GM18909 (cell line): ENCODE measurements at regions not wholly inside any gene's neighbourhood (a gene's known extent, or its start where the extent isn't known, plus 50 kb on each side); places are given as distances from the start of the nearest gene placed in this dataset.

Experiments used
- ATAC-seq: cut with Tn5 transposase; IDR thresholded peaks from one replicate; pipeline ENCODE4 v1.9.1; 2021; ENCODE audit warnings: mild to moderate bottlenecking; ENCODE audit not compliant: unreplicated experiment, poor library complexity

DNA sequence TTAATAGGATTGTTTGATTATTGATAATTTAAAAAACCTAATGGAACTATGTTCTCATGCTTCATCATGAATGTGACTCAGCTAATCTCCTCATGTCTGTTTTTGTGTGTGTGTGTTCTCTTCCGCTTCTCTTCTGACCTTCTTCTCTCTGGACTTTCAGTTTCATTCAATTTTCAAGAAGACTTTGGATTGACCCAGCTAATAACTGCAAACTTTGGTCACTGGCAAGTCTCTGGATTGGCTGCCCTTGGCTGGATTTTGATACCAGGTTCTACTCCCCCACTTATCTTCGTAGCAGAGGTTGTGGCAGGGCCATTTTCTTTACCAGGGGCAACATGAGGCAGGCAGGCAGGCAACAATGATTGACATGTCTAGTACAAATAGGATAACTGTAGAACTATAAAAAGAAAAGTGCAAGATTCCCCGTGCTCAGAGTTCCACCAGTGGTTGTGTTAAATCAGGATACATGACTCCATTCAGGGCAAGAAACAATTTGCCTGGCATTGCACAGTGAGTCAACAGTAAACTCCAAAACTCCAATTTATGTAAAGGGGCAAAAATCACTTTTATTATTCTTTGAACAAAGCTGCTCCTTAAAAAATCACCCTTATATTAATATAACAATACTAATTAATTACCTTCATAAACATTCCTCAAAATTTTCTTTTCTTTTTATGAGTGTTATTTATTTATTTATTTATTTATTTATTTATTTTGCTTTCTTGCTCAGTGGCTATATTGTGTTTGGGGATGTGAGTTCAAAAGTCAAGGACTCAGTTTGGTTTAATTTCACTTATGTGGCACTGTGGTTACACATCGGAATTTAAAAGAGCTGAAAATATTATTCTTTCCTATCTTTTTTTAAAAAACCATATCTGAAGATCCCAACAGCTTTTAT lies 167.6 kb downstream of the RND3 start:
- no peak for ATAC-seq

DNA sequence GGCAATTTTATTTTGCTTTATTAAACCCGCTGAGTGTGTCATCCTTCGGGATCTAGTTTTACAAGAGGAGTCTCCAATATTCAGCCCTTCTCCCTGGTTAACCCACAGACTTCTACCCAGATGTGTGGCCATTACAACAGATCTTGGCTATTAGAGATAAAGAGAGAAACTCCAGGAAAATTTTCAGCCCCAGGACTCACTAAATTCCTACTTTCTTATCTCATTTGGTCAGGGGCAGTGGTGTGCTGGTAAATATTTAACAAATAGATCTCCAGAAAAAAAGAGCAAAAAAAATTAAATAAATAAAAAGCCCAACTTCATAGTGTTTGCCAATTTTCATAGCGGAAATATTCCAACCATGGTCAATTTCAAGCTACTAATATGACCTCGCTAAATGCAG lies 168.4 kb downstream of the RND3 start:
- no peak for ATAC-seq

DNA sequence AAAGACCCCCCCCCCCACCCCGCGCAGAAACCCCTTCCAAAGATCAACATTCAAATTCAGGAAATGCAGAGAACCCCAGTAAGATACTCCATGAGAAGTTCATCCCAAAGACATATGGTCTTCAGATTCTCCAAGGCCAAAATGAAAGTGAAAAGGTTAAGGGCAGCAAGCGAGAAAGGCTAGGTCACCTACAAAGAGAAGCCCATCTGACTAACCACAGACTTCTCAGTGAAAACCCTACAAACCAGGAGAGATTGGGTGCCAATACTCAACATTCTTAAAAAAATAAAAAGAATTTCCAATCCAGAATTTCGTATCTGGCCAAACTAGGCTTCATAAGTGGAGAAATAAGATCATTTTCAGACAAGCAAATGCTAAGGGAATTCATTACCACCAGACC lies 175.2 kb downstream of the RND3 start:
- no peak for ATAC-seq

DNA sequence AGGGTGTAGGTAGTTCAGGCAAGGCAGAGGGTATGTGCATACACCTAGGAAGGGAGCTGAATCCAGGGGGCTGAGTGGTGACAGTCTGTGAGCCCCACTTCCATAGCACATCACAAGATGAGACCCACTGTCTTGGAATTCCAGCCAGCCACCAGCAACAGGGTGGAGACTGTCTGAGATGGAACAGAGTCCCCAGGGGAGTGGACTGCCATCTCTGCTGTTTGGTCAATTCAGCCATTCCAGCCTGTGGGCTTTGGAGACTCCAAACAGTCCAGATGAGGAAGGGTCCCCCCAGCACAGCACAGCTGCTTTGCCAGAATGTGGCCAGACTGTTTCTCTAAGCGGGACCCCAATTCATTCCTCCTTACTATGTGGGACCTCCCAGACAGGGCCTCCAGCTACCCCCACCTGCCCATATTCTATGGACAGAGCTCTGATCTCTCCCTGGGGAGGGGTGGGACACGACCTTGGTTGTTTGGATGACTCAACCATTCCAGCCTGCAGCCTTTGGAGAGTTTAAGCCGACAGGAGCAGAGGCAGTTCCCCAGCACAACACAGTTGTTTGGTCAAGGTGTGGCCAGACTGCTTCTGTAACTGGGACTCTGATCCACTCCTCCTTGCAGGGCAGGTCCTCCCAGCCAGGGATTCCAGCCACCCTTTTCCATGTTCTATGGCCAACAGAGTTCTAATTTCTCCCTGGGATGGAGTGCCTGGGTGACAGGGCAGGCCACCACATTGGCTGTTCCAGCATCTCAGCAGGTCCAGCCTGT lies 178.0 kb downstream of the RND3 start:
- ATAC-seq = no peak

DNA sequence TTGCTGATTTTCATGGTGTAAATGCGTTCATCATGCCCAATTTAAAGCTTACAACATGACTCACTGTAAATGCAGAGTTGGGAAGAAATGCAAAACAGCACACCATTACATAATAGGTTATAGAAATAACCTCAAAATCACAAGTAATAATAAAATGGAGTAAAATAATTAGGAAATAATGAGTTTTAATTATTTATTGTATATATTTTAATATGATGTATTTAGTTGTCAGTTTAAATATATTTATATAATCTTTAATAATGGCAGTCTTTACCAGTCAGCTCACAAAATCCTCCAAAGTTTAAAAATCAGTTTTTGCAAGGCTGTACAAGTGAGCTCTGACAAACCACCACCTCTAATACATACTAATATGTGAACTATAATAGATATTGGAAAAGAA lies 180.2 kb downstream of the RND3 start:
- ATAC-seq = no peak

DNA sequence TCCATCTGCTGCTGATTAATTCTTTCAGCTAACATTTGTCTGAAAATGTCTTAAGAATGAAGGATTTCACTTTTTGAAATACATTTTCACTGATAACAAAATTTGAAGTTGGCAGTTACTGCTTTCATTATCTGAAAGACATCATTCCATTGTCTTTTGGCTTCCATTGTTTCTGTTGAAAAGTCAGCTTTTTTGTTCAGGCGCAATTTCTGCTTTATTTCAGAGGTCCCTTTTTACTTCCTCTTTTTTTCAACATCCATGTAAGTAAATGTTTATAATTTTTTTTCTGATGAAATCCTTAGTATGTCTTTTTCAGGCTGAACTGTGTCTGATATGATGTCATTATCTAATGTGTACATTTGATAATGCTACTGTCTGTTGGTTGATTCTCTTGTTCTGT lies 184.2 kb downstream of the RND3 start:
- ATAC-seq = no peak

DNA sequence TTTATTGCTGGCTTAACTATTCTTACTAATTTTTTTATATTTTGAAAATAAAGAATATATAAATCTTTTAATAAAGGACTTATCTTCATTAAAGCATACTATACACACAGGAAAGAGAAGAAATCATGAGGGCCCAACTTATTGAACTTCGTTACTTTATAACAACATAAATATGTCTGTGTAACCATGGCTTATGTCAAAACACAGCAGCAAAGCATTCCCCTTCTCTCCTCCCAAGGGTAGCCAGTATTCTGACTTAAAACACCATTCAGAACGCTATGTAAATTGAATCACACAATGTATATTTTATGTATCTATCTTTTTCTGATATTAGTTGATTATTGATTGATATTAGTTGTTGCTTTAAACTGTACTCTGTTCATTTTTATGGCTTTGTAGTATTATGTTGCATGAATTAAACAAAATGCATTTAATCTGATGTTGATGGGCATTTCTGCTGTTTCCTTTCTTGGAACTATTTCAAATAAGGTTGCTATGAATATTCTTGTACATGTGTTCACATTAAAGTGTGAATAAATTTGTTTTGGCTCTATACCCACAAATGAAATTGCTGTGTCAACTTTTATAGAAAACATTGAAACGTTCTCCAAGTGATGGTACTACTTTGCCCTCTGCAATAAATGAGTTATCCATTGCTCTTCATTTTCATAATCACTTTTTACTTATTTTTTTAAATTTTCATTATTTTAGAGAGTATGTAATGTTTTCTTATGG lies 188.7 kb downstream of the RND3 start:
- no peak for ATAC-seq

DNA sequence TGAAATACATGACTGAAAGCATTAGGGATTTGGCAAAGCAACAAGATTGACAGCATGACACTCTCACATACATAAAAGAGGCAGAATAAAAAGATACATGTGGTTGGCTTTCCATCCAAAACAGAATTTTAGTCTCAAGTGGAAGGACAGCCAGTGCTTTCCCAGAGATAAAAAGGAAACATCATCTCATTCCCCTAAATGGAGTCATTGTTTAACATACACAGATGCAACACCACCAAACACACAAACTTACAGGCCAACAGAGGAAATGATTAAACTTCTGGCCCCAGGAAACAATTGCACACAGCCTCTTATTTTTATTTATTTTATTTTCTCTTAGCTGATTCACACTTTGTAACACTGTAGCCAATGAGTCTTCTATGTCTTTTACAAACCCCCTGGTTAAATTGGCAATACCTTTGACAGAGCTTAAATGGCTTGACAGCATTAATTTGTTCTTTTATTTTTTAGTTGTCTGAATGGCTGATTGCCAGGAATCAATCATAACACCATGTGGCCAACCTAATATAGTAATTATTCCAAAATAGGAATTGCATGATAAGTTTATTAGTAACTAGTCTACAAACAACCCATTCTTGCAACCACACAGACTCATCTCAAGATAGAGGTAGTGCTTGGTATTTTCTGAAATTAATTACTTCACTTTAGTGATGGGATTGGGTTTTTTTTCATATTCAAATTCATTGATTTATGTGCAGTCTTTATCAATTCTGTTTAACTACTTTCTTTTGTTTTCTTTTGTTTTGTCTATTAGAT lies 190.5 kb downstream of the RND3 start:
- no peak for ATAC-seq

DNA sequence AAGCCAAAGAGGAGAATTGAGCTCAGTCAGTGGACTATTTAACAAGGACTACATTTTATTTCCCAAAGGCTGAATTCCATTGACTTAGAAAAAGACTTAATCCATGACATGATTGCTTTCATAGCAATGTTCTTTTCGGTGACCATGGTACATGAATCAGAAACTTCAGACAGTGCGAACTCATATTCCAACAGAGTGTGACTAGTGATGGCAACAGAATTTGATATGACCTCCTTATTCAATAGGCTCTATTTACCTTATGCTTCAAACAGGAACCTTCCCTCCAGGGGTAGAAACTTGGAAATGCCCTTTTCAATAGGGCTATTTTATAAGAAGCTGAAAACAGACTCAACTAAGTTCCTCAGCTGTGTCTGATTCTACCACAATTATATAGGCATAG lies 191.9 kb downstream of the RND3 start:
- no peak for ATAC-seq

DNA sequence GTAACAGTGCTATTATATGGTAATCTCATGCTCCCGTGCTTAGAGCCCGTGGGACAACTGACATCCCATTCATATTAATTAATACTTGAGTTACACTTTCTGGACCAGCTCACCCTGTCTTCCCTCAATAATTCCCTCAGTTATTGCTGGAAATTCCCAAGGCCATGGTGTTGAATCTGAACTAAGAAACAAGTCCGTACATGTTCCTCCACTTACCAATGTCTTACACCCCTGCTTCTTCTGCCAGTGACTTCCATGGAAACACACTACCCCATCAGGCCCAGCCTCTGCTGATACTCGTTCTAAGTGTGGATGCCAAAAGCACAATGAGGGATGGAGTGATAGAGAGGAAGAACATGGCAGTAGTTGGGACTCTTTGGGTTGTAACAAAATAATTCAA lies 193.7 kb downstream of the RND3 start:
- ATAC-seq = no peak

DNA sequence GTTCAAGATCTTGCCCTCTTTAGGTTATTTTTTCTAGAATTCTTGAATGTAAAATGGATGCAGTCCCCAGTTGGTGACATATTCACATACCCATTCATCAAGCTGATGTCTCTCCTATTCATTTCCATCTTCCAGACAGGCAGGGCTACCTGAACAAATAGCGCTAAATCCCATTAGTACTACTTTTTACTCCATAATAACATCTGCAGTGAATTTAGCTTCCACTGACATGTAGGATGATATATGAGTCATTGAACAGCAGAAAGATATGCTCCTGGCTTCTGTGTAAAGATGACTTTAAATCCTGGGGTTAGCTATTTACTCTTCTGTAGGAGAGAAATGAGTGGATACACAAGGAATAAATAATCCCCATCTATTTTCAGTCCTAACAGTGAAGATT lies 194.7 kb downstream of the RND3 start:
- no peak for ATAC-seq

DNA sequence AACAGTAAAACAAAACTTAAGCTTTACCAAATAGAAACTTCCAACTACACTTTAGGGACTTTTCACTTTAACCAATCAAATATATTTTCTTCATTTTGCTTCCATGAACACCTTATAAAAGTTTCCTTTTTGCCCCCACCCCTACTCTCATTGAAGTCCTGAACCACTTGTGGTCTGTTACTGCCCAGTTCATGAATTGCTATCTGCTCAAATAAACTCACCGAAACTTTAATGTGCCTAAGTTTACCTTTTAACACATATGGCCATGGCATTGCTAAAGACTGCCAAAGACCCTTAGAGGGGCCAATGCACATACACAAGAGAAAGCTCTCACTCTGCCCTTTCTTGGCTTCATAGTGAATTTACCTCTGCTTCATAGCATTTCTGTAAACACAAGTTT lies 195.3 kb downstream of the RND3 start:
- ATAC-seq = no peak

DNA sequence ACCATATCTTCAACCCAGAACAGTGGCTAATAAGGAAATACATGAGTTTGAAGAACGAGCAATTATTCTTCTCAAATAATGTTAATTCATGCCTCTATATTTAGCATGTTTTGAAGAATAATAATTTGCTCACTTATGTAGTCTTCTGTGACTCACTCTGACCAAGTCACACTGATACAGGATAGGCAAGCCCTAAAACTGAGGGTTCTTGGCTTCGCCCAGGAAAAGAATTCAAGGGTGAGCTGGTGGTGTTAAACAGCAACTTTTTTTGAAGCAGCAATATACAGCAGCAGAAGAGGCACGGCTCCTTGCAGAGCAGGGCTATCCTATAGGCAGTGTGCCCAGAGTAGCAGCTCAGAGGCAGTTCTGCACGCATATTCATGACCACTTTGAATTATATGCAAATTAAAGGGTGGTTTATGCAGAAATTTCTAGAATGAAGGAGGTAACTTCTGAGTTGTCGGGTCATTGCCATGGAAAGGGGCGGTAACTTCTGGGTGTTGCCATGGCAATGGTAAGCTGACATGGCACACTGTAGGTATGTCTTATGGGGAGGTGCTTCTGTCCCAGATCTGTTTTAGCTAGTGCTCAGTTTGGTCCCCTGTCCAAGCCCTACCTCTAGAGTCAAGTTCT lies 200.6 kb downstream of the RND3 start:
- no peak for ATAC-seq

DNA sequence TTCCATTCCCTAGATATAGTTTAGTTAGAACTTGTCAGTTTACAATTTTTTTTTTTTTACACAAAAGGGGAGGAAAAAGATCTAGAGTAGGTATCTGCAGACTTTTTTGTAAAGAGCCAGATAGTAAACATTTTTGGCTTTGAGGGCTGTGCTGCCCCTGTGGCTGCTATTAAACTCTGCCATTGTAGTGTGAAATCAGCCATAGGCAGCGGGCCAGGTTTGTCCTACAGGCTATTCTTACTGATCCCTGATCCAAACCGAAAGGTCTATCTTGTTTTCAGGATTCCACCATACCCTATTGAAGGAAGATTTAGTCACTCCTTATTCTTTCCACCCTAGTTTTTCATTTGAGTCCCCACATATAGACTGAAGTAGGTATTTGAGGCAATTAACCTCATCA lies 203.4 kb downstream of the RND3 start:
- ATAC-seq = no peak

DNA sequence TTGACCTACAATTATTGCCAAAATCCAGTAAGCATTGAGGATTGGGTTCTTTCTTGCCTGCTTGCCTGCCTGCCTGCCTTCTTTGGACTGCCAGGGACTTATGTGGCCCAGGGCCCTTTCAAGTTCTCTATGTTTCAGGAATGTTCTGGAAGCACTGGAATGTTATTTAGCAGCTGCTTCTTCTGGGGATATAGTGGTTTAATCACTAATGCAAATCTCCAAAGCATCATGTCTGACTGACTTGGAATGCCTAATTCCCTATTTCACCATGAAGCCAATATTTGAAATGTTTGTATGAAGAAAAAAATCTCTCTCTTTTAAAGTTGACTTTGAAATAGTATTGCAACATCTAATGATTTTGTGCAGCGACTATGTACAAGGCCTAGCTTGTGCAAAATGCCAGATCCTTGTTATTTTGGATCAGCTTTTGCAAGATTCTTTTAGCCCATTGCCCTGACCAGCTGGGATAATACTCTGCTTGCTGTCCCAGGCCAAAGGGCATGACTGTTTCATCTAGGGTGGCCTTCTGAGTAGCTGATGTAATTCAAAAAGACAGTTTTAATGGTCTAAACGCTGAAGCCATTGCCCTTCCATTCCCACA lies 204.6 kb downstream of the RND3 start:
- no peak for ATAC-seq

DNA sequence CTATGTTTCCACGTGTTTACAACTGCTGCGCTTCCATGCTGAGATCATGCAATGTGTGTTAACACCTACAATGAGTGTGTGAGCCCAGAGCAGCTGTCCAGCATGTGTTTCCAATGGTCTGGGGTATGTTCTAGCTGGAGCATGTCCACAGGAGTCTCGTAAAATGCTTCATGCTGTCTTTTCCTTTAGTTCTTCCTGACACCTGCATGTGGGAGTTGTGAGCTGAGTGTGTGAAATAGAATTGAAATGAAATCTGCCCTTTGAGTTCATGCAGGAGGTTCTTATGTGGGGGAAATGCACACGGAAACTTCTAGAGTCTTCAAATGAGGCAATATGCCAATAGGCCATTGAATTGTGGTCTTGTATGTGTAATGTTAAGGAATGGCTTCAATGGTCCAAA lies 205.1 kb downstream of the RND3 start:
- ATAC-seq = no peak

DNA sequence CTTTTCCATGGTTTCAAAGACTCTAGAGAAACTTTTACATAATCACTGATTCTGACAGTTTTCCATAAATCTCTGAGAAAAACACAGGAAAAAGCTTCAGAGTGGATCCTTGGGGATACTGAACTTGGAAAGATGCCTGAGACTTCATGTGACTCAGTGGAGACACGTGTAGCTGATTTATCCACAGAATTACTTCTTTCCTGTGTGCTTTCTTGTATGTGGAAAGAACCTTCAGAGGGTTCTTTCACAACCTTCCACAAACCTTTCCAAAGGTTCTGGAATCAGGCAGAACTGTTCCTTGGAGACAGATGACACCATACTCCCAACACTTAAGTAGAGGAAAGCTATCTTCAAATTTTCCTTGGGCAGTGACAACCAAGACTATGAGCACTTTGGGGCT lies 207.2 kb downstream of the RND3 start:
- no peak for ATAC-seq

DNA sequence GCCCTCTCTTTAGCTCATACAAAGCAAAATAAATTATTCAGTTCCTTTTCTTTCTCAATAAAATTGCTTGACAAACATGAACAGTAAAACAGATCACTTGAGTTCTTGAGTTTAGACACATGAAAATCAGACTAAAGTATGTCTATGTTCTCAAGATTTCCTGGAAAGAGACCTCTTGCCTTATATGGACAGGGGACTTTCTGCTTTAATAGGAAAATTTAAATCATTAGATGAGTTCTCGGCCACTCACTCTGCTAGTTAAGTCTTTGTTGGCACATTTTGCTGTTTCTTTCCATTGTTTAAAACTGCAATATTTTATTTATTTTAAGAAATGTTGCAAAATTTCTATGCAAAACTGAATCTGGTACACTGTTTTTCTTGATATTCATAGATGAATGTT lies 207.8 kb downstream of the RND3 start:
- ATAC-seq = no peak

DNA sequence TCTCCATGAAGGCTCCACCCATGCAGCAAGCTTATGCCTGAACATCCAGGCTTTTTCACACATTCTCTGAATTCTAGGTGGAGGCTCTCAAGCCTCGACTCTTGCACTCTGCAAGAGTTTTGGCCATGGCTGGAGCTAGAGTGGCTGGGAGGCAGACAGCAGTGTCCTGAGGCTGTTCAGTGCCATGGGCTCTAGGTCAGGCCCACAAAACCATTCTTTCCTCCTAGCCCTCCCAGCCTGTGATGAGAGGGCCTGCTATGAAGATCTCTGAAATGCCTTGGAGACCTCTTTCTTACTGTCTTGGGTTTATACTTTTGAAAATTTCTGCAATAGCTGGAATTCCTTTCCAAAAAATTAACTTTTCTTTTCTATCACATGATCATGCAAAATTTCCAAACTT lies 210.7 kb downstream of the RND3 start:
- no peak for ATAC-seq

DNA sequence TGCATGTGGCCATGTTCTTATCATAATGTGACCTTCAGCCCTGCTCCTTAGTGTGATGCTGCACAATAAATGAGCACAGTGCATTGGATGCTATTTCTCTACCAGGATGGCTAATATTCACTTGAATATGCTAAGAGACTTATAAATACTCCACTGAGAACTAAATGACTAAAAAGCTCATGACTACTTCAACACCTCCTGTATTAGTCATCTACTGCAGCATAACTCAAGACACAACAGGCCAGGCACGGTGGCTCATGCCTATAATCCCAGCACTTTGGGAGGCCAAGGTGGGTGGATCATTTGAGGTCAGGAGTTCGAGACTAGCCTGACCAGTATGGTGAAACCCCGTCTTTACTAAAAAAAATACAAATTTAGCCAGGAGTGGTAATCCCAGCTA lies 213.4 kb downstream of the RND3 start:
- no peak for ATAC-seq
